Endothelial cell of umbilical vein (primary cell): ENCODE measurements at regions not wholly inside any gene's neighbourhood (a gene's known extent, or its start where the extent isn't known, plus 50 kb on each side); places are given as distances from the start of the nearest gene placed in this dataset.

Experiments
- BruUV-seq: library from RNA; stranded (reverse); fragments of 400-500 nt; replicated peaks from 2 replicates; lab custom pipeline; 2021; lab: Mats Ljungman, UMichigan
- CTCF ChIA-PET: fragments of 300-600, 350-600 bp; sonication (Branson Sonifier 250); formaldehyde crosslinking; loops from one replicate; lab custom pipeline; 2021; ENCODE audit warnings: antibody characterized with exemption, inconsistent platforms; lab: Charles Lee
- POLR2A ChIA-PET: fragments of 300-600, 350-600 bp; sonication (Branson Sonifier 250); formaldehyde crosslinking; loops from one replicate; lab custom pipeline; 2021; ENCODE audit warnings: antibody characterized with exemption, inconsistent platforms; lab: Charles Lee
- DNase-seq: peaks from one replicate; pipeline ENCODE4 v3.0.0-alpha.2; 2011; ENCODE audit warnings: low read depth, low spot score
- FAIRE-seq: peaks from 2 replicates; lab custom pipeline; 2011; peaks lifted over from hg19 to GRCh38; lab: Jason Lieb, UNC
- H2AFZ ChIP-seq: 2 replicates; pipeline ENCODE4 v1.6.0; 2012; ENCODE audit warnings: low read depth, low read length, control low read depth, inconsistent platforms
- H3K27ac ChIP-seq: 2 replicates; pipeline ENCODE4 v1.5.1; 2011; ENCODE audit warnings: low read depth, mild to moderate bottlenecking, control low read depth, low read length, moderate library complexity; ENCODE audit not compliant: insufficient read depth
- H3K27me3 ChIP-seq, 2 experiments: 2 replicates each; pipeline versions ENCODE4 v1.6.0 to v1.6.1; 2011; ENCODE audit warnings: low read length in 2 of 2, mixed read lengths in 1 of 2; ENCODE audit not compliant: control insufficient read depth in 2 of 2, insufficient read depth in 2 of 2
- H3K36me3 ChIP-seq, 2 experiments: 2 replicates in 1 of 2; 3 replicates in 1 of 2; pipeline ENCODE4 v1.5.1; 2011; ENCODE audit warnings: low read length in 2 of 2, mild to moderate bottlenecking in 1 of 2, moderate library complexity in 1 of 2; ENCODE audit not compliant: control insufficient read depth in 2 of 2, insufficient read depth in 2 of 2; ENCODE audit errors: extremely low read depth in 1 of 2
- H3K4me1 ChIP-seq: 3 replicates; pipeline ENCODE4 v1.5.1; 2011; ENCODE audit warnings: mild to moderate bottlenecking, low read length; ENCODE audit not compliant: control insufficient read depth, insufficient read depth; ENCODE audit errors: extremely low read depth
- H3K4me2 ChIP-seq: 2 replicates; pipeline ENCODE4 v1.6.1; 2011; ENCODE audit warnings: low read length, control low read depth, mixed read lengths; ENCODE audit not compliant: insufficient read depth
- H3K4me3 ChIP-seq, 3 experiments: fragments of 200-600 bp in 1 of 3; sonication (generic), shearing (Covaris generic) in 1 of 3; replicated peaks in 1 of 3; 2 replicates each; pipeline ENCODE4 v1.5.1; 2011 to 2016; ENCODE audit warnings: control low read depth in 3 of 3, low read length in 3 of 3, mild to moderate bottlenecking in 2 of 3, inconsistent platforms in 1 of 3, low read depth in 1 of 3, moderate library complexity in 1 of 3; ENCODE audit not compliant: insufficient read depth in 1 of 3
- H3K79me2 ChIP-seq: 2 replicates; pipeline ENCODE4 v1.6.0; 2012; ENCODE audit warnings: low read length, inconsistent platforms; ENCODE audit not compliant: control insufficient read depth, insufficient read depth
- H3K9ac ChIP-seq: replicated peaks from 2 replicates; pipeline ENCODE3; 2011; ENCODE audit warnings: low read length, control low read depth; ENCODE audit not compliant: insufficient read depth; ENCODE audit errors: extremely low read depth
- H3K9me1 ChIP-seq: replicated peaks from 3 replicates; pipeline ENCODE4 v1.6.0; 2011; ENCODE audit warnings: mild to moderate bottlenecking, low read length; ENCODE audit not compliant: control insufficient read depth, insufficient read depth; ENCODE audit errors: extremely low read depth
- H3K9me3 ChIP-seq: replicated peaks from 2 replicates; pipeline ENCODE4 v1.5.1; 2012; ENCODE audit warnings: low read length, inconsistent platforms; ENCODE audit not compliant: control insufficient read depth, insufficient read depth
- H4K20me1 ChIP-seq: replicated peaks from 2 replicates; pipeline ENCODE3; 2011; ENCODE audit warnings: mild to moderate bottlenecking, low read length; ENCODE audit not compliant: control insufficient read depth, insufficient read depth; ENCODE audit errors: extremely low read depth
- CTCF ChIP-seq, 2 donors: IDR thresholded peaks; 1 replicate in 1 of 2; 2 replicates in 1 of 2; pipeline ENCODE4 v1.5.1; 2011; ENCODE audit warnings: low read length in 2 of 2, mild to moderate bottlenecking in 2 of 2, moderate library complexity in 2 of 2, control low read depth in 1 of 2, inconsistent platforms in 1 of 2, low read depth in 1 of 2; ENCODE audit not compliant: insufficient read depth in 1 of 2; ENCODE audit errors: extremely low read depth in 1 of 2
- EZH2 ChIP-seq: IDR thresholded peaks from 2 replicates; pipeline ENCODE4 v1.6.1; 2012; ENCODE audit warnings: borderline replicate concordance, low read depth, mild to moderate bottlenecking, moderate library complexity, low read length, inconsistent platforms; ENCODE audit not compliant: severe bottlenecking
- FOS ChIP-seq: IDR thresholded peaks from 2 replicates; pipeline ENCODE4 v1.6.1; 2011; ENCODE audit warnings: mild to moderate bottlenecking, low read length, moderate library complexity, borderline replicate concordance; ENCODE audit not compliant: insufficient read depth
- GATA2 ChIP-seq: IDR thresholded peaks from 2 replicates; pipeline ENCODE4 v1.7.0; 2011; ENCODE audit warnings: low read depth, mild to moderate bottlenecking, moderate library complexity, mixed read lengths, low read length; ENCODE audit not compliant: insufficient read length, insufficient read depth
- JUN ChIP-seq: IDR thresholded peaks from 2 replicates; pipeline ENCODE4 v1.6.1; 2011; ENCODE audit warnings: borderline replicate concordance, low read depth; ENCODE audit not compliant: insufficient read length, insufficient read depth
- MYC ChIP-seq: IDR thresholded peaks from one replicate; pipeline ENCODE4 v1.6.1; 2011; ENCODE audit warnings: mild to moderate bottlenecking, low read depth, low read length
- POLR2A ChIP-seq: IDR thresholded peaks from 2 replicates; pipeline ENCODE4 v1.6.1; 2012; ENCODE audit warnings: low read depth, mild to moderate bottlenecking, control low read depth, low read length
- POLR2AphosphoS5 ChIP-seq: IDR thresholded peaks from 2 replicates; pipeline ENCODE4 v1.6.1; 2012; ENCODE audit warnings: low read depth, mild to moderate bottlenecking, control low read depth, low read length, moderate library complexity; ENCODE audit not compliant: insufficient read depth
- dilution Hi-C: fragments of 300-500 bp; cut with MboI; formaldehyde crosslinking; loops from one replicate; pipeline ENCODE4 v1.15.0; 2019; ENCODE audit warnings: low sequenced_read_pairs; ENCODE audit not compliant: extremely low pct_ligation_motif_present
- intact Hi-C: fragments of 100-400 bp; cut with micrococcal nuclease; formaldehyde crosslinking; loops from one replicate; pipeline ENCODE4 v1.10.0; 2022
- TF ChIP-seq, protein P1 (sequence below): IDR thresholded peaks from 2 replicates; pipeline ENCODE4 v1.6.1; 2011; ENCODE audit not compliant: insufficient read depth, insufficient read length

DNA sequence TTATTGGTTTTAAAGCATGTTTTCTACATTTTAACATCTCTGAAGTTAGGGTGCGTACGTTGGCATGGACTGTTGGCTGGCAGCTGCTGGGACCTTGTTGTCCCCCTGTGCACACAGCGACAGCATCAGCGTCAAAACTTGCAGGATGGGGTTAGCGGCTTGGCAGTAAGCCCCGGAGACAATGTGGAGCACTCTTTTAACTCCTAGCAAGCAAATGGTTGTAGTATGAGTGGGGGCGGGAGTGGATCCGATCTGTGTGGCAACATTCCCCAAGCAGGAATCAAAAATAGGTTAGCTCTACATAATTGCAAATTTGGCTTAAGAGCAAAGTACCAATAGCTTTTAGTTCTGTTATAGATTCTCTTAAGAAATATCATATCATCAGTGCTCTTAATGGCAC, 70.1 kb downstream of the NRN1 start:
- TF ChIP-seq MYC (no peak), POLR2AphosphoS5 (no peak), JUN (no peak), CTCF (IDR thresholded peaks at IDR 0.05; ENCODE audit: extremely low read depth in 1 of 2, insufficient read depth in 1 of 2, low read depth in 1 of 2, low read length in 2 of 2) (no peak), EZH2 (no peak), GATA2 (no peak), POLR2A (no peak), FOS (no peak)
- TF ChIP-seq, protein P1, sequence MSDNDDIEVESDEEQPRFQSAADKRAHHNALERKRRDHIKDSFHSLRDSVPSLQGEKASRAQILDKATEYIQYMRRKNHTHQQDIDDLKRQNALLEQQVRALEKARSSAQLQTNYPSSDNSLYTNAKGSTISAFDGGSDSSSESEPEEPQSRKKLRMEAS, result no peak
- Histone ChIP-seq H3K9me1 (no peaks in the 10 kb centered on the region), H3K27ac (no peak overlapping the region), H3K9me3 (no peaks in the 10 kb centered on the region), H3K4me3 (no peak overlapping the region), H3K36me3 (no peaks in the 10 kb centered on the region), H2AFZ (no peak overlapping the region), H3K79me2 (no peaks in the 10 kb centered on the region), H3K4me2 (no peak overlapping the region), H3K27me3 (no peaks in the 10 kb centered on the region), H3K4me1 (no peaks in the 10 kb centered on the region), H3K9ac (no peak overlapping the region), H4K20me1 (no peaks in the 10 kb centered on the region)
- intact Hi-C loops, result no loop called here
- dilution Hi-C loops, result no loop called here
- CTCF ChIA-PET, result no interaction called here
- no peak for FAIRE-seq
- POLR2A ChIA-PET, result no interaction called here
- no peak for DNase-seq
- BruUV-seq, result no TSS peak
